Dendritic cell treated with granulocyte-macrophage colony-stimulating factor and Interleukin-4, amounts not matched to agents 40 ng/mL and 50 ng/mL, for 4 days (primary cell): ENCODE measurements at regions not wholly inside any gene's neighbourhood (a gene's known extent, or its start where the extent isn't known, plus 50 kb on each side); places are given as distances from the start of the nearest gene placed in this dataset.

Experiments
- H3K27ac Mint-ChIP-seq: one replicate; pipeline ENCODE4 v1.8.0; 2022; ENCODE audit warnings: mild to moderate bottlenecking, mixed read lengths
- H3K27me3 Mint-ChIP-seq: one replicate; pipeline ENCODE4 v1.8.0; 2022; ENCODE audit warnings: mild to moderate bottlenecking, mixed read lengths
- H3K36me3 Mint-ChIP-seq: one replicate; pipeline ENCODE4 v1.8.0; 2022; ENCODE audit warnings: low read depth, mixed read lengths
- H3K4me1 Mint-ChIP-seq: one replicate; pipeline ENCODE4 v1.8.0; 2022; ENCODE audit warnings: low read depth, mixed read lengths
- H3K4me3 Mint-ChIP-seq: one replicate; pipeline ENCODE4 v1.8.0; 2022; ENCODE audit warnings: mild to moderate bottlenecking, moderate library complexity, mixed read lengths
- H3K9me3 Mint-ChIP-seq: one replicate; pipeline ENCODE4 v1.8.0; 2022; ENCODE audit warnings: mixed read lengths
- intact Hi-C: fragments of 100-400 bp; cut with micrococcal nuclease; formaldehyde crosslinking; loops from one replicate; pipeline ENCODE4 v1.15.0; 2022

GRCh38 chr6:156046841-156047449 is 591.3 kb upstream of the NOX3 start:
- Mint-ChIP-seq H3K36me3 (no peaks in the 10 kb centered on the region), H3K27me3 (no peaks in the 10 kb centered on the region)
- intact Hi-C loops = no loop called here

GRCh38 chr6:156046268-156046665 is 590.6 kb upstream of the NOX3 start:
- H3K9me3 Mint-ChIP-seq = peaks cover 10% of the 10 kb centered on the region
- no peaks in the 10 kb centered on the region for H3K4me1 Mint-ChIP-seq
- intact Hi-C loops = no loop called here
- no peaks in the 10 kb centered on the region for H3K36me3 Mint-ChIP-seq
- H3K27ac Mint-ChIP-seq = no peak overlapping the region
- H3K4me3 Mint-ChIP-seq = no peak overlapping the region
- H3K27me3 Mint-ChIP-seq = no peaks in the 10 kb centered on the region

More at GRCh38 chr6:156046841-156047449, 591.3 kb upstream of the NOX3 start:
- Mint-ChIP-seq H3K9me3 (peaks cover 10% of the 10 kb centered on the region), H3K27ac (no peak overlapping the region), H3K4me3 (no peak overlapping the region), H3K4me1 (no peaks in the 10 kb centered on the region)

- intact Hi-C loops = no loop called here
- Mint-ChIP-seq H3K36me3 (no peaks in the 10 kb centered on the region), H3K27ac (no peak overlapping the region), H3K9me3 (peaks cover 10% of the 10 kb centered on the region), H3K4me3 (no peak overlapping the region), H3K27me3 (no peaks in the 10 kb centered on the region), H3K4me1 (no peaks in the 10 kb centered on the region)
Observed at GRCh38 chr6:156045401-156046267, 590.0 kb upstream of the NOX3 start.

GRCh38 chr6:156033598-156033997 is 578.0 kb upstream of the NOX3 start:
- Mint-ChIP-seq H3K4me3 (no peak overlapping the region), H3K36me3 (no peaks in the 10 kb centered on the region), H3K9me3 (peaks cover 21% of the 10 kb centered on the region), H3K27me3 (no peaks in the 10 kb centered on the region), H3K4me1 (peaks cover 6% of the 10 kb centered on the region), H3K27ac (no peak overlapping the region)
- intact Hi-C loops = no loop called here

GRCh38 chr6:156031516-156031915 is 575.9 kb upstream of the NOX3 start:
- Mint-ChIP-seq H3K27me3 (no peaks in the 10 kb centered on the region), H3K36me3 (no peaks in the 10 kb centered on the region), H3K27ac (no peak overlapping the region), H3K4me3 (no peak overlapping the region), H3K4me1 (peaks cover 9% of the 10 kb centered on the region), H3K9me3 (peaks cover 21% of the 10 kb centered on the region)
- intact Hi-C loops = no loop called here

GRCh38 chr6:156030053-156030452 is 574.4 kb upstream of the NOX3 start:
- intact Hi-C loops = no loop called here
- no peaks in the 10 kb centered on the region for H3K27me3 Mint-ChIP-seq
- H3K27ac Mint-ChIP-seq = no peak overlapping the region
- peaks cover 9% of the 10 kb centered on the region for H3K4me1 Mint-ChIP-seq
- H3K36me3 Mint-ChIP-seq = no peaks in the 10 kb centered on the region
- no peak overlapping the region for H3K4me3 Mint-ChIP-seq
- H3K9me3 Mint-ChIP-seq = peaks cover 30% of the 10 kb centered on the region

- H3K9me3 Mint-ChIP-seq = peaks cover 36% of the 10 kb centered on the region
- H3K4me1 Mint-ChIP-seq = peaks cover 9% of the 10 kb centered on the region
- no peaks in the 10 kb centered on the region for H3K36me3 Mint-ChIP-seq
- H3K27me3 Mint-ChIP-seq = no peaks in the 10 kb centered on the region
- no peak overlapping the region for H3K4me3 Mint-ChIP-seq
- H3K27ac Mint-ChIP-seq = no peak overlapping the region
- intact Hi-C loops = no loop called here
Observed at GRCh38 chr6:156029286-156029985, 573.8 kb upstream of the NOX3 start.

- Mint-ChIP-seq H3K27me3 (no peaks in the 10 kb centered on the region), H3K4me1 (peaks cover 9% of the 10 kb centered on the region)
Observed at GRCh38 chr6:156028335-156029131, 572.9 kb upstream of the NOX3 start.

GRCh38 chr6:156027248-156027626 is 571.6 kb upstream of the NOX3 start:
- Mint-ChIP-seq H3K36me3 (no peaks in the 10 kb centered on the region), H3K4me1 (peaks cover 9% of the 10 kb centered on the region), H3K9me3 (peaks cover 31% of the 10 kb centered on the region), H3K27me3 (no peaks in the 10 kb centered on the region), H3K4me3 (no peak overlapping the region), H3K27ac (no peak overlapping the region)
- intact Hi-C loops = no loop called here

More at GRCh38 chr6:156028335-156029131, 572.9 kb upstream of the NOX3 start:
- Mint-ChIP-seq H3K36me3 (no peaks in the 10 kb centered on the region), H3K9me3 (peaks cover 38% of the 10 kb centered on the region), H3K27ac (no peak overlapping the region), H3K4me3 (no peak overlapping the region)
- intact Hi-C loops = no loop called here

- Mint-ChIP-seq H3K27me3 (no peaks in the 10 kb centered on the region), H3K9me3 (peaks cover 29% of the 10 kb centered on the region), H3K4me3 (no peak overlapping the region), H3K27ac (no peak overlapping the region), H3K4me1 (peaks cover 9% of the 10 kb centered on the region), H3K36me3 (no peaks in the 10 kb centered on the region)
- intact Hi-C loops = no loop called here
Observed at GRCh38 chr6:156026486-156027247, 571.0 kb upstream of the NOX3 start.

- Mint-ChIP-seq H3K4me1 (peaks cover 9% of the 10 kb centered on the region), H3K4me3 (no peak overlapping the region), H3K36me3 (no peaks in the 10 kb centered on the region), H3K27ac (no peak overlapping the region), H3K27me3 (no peaks in the 10 kb centered on the region), H3K9me3 (peaks cover 29% of the 10 kb centered on the region)
- intact Hi-C loops = no loop called here
Observed at GRCh38 chr6:156024339-156024738, 568.7 kb upstream of the NOX3 start.

- intact Hi-C loops = no loop called here
- Mint-ChIP-seq H3K4me3 (no peak overlapping the region), H3K27ac (no peak overlapping the region), H3K27me3 (no peaks in the 10 kb centered on the region), H3K9me3 (peaks cover 29% of the 10 kb centered on the region), H3K36me3 (no peaks in the 10 kb centered on the region), H3K4me1 (no peaks in the 10 kb centered on the region)
Observed at GRCh38 chr6:156021746-156022396, 566.2 kb upstream of the NOX3 start.

- Mint-ChIP-seq H3K27ac (no peak overlapping the region), H3K36me3 (no peaks in the 10 kb centered on the region), H3K4me1 (peaks cover 27% of the 10 kb centered on the region), H3K9me3 (no peaks in the 10 kb centered on the region), H3K27me3 (no peaks in the 10 kb centered on the region), H3K4me3 (no peak overlapping the region)
- intact Hi-C loops = no loop called here
Observed at GRCh38 chr6:156017838-156018237, 562.2 kb upstream of the NOX3 start.
